ENCODE measurements at regions not wholly inside any gene's neighbourhood (a gene's known extent, or its start where the extent isn't known, plus 50 kb on each side); places are given as distances from the start of the nearest gene placed in this dataset.

DNA sequence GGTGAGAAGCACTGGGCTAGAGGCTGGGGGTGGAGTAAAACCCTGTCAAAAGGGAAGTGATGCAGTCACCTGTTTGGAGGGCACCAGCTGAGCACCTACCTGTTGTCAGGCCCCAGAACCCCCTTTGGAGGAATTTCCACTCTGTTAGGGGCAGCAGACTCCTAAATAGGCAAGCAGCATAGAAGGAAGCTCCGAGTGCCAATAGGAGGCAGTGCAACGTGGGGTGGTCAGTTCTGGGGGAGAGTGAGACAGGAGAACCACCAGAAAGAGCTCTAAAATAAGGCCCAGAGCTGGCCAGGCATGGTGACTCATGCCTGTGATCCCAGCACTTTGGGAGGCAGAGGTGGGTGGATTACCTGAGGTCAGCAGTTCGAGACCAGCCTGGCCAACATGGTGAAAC lies 203.7 kb upstream of the ZC3H12A start:
- TF ChIP-seq POLR2A (IDR thresholded peaks at IDR 0.05; ENCODE audit: low read depth, low read length): no peak
- no peak for TF ChIP-seq JUN (IDR thresholded peaks at IDR 0.05; ENCODE audit: borderline replicate concordance, insufficient read depth, insufficient read length, low read depth)
- TF ChIP-seq FOS (IDR thresholded peaks at IDR 0.05; ENCODE audit: borderline replicate concordance, insufficient read depth, low read length): no peak
- no peak for TF ChIP-seq CTCF (IDR thresholded peaks at IDR 0.05; ENCODE audit: extremely low read depth in 1 of 2, insufficient read depth in 1 of 2, low read depth in 1 of 2, low read length in 2 of 2)
- no peak for TF ChIP-seq EZH2 (IDR thresholded peaks at IDR 0.05; ENCODE audit: borderline replicate concordance, low read depth, low read length, severe bottlenecking)
- TF ChIP-seq POLR2AphosphoS5 (IDR thresholded peaks at IDR 0.05; ENCODE audit: insufficient read depth, low read depth, low read length): no peak
- TF ChIP-seq, protein P1, sequence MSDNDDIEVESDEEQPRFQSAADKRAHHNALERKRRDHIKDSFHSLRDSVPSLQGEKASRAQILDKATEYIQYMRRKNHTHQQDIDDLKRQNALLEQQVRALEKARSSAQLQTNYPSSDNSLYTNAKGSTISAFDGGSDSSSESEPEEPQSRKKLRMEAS (IDR thresholded peaks at IDR 0.05; ENCODE audit: insufficient read depth, insufficient read length): no peak
- no peak for TF ChIP-seq GATA2 (IDR thresholded peaks at IDR 0.05; ENCODE audit: insufficient read depth, insufficient read length, low read depth, low read length)

All from endothelial cell of umbilical vein (primary cell).